HT-29 (cell line): ENCODE measurements at regions not wholly inside any gene's neighbourhood (a gene's known extent, or its start where the extent isn't known, plus 50 kb on each side); places are given as distances from the start of the nearest gene placed in this dataset.
"Not testable (repeated sequence)": the region's sequence is repeated elsewhere in the genome, so short reads cannot be mapped to it uniquely, and the experiment has no call there.

Experiments
- DNase-seq: peaks from one replicate; pipeline ENCODE4 v3.0.0-alpha.2; 2015; ENCODE audit warnings: low spot score

- DNase-seq = no peak
Observed at GRCh38 chr5:54822324-54822687, 163.1 kb downstream of the ESM1 start.

DNA sequence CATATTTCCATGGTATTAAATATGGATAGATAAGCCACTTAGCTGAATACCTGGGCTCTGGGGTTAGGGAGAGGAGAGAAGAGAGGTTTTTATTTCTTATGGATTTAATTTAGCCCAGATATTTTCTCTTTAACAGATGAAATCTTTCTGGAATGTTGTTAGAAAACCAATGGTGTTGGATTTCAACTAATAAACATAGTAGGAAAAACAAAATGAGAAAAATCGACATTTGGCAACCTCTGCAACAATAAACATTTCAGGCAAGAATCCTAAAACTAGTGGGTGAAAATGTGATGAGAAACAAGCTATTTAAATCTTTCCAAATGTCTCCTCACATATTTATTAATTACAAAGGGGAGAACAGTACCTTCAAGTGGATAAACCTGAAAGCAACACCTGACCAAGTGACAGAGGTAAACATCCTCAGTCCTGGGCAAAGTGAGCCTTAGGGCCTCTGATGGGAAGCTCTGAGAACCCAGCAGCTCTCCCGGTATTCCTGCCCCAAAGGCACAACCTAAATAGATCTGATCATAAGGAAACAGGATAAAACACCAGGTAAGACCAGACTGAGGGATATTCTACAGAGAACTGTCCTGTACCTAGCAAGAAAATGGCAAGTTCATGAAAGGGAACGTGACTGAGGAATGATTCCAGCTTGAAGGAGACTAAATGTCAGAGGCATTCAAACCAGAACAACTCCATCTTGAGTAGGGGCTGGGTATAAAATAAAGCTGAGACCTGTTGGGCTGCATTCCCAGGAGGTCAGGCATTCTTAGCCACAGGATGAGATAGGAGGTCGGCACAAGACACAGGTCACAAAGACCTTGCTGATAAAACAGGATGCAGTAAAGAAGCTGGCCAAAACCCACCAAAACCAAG lies 163.7 kb downstream of the ESM1 start:
- DNase-seq = no peak

- DNase-seq = no peak
Observed at GRCh38 chr5:54820346-54821134, 164.9 kb downstream of the ESM1 start.

DNA sequence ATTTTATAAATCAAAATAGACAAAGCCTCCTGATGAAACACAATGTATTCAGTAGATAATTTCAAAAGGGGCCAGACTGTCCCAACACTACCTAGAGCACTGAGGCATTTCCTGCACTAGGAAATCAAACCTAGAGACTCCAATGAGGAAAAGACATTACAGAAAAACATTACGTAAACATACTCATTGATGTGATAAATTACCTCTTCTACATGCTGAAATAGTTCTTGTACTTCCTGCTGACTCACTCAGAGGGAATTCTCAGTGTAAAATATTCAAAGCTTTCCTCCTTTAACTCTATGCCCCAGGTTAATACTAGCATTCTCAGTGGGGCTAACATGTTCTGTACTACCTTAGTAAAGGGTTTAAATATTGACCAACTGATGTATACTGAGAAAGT lies 178.0 kb downstream of the ESM1 start:
- peak; percentile 46 for DNase-seq

DNA sequence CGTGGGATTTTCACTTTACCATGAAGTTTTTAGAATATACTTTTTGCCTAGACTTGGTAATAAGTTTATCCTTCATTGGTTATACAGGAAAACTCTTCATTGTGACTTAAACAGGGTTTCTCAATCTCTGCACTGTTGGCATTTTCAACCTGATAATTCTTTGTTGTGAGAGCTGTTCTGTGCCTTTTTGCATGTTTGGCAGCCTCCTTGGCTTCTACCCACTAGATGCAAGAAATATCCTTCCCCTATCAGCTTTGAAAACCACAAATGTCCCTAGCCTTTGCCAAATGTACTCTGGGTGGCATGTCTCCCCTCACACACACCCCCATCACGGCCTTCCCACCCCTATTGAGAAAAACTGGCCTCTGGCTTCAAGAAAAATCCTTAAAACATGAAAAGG lies 180.9 kb downstream of the ESM1 start:
- DNase-seq = no peak

DNA sequence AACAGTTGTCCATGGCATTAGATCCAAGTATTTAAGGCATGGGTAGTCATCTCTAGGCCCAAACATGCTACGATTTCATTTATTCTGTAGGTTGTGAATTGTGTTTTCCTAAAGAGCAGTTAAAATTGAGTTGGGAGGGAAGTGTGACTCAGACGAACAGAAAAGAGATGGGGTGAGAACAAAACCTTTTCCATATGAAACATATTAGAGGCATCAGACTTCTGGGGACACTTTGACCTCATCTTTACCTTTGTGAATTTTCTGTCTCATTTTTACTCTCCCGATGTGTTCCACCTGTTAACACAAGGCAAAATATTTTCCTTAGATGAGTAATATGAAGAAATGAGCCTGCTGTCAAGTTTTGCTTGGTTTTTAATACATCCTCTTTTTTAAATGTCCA lies 181.3 kb downstream of the ESM1 start:
- no peak for DNase-seq

DNA sequence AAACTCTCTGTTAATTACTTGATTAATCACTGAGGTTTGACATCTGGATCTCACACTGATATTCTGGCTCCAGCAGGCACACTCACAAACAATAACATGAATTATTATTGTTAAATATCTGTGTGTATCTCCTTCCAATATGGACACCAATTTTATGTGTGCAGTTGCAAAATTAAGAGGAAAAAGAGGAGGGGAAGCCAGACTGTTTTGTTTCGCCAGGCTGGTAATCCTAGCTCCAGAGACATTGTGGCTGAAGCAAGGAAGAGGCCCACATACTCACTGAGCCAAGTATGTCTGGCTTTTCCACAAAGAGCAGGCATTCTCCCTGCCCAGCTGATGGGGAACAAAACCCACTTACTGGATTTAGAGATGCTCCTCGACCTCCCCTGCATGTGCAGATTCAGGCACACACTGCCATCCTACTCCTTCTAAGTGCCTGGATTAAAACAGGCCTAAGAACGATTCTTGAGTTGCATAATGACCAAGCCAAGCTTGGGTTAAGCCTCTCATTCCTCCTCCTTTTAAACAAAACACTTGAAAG lies 181.9 kb downstream of the ESM1 start:
- no peak for DNase-seq

DNA sequence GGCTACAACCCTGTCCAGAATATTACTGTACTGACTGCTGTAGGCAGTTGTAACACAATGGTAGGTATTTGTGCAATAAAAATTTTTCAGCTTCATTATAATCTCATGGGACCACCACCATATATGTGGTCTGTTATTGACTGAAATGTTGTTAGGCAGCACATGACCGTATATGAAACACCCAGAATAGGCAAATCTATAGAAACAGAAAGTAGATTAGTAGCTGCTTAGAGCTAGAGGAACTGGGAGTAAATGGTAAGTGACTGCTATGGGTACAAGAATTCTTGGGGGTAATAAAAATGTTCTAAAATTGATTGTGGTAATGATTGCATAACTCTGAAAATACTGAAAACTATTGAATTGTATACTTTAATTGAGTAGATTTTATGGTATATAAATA lies 185.7 kb downstream of the ESM1 start:
- no peak for DNase-seq

DNA sequence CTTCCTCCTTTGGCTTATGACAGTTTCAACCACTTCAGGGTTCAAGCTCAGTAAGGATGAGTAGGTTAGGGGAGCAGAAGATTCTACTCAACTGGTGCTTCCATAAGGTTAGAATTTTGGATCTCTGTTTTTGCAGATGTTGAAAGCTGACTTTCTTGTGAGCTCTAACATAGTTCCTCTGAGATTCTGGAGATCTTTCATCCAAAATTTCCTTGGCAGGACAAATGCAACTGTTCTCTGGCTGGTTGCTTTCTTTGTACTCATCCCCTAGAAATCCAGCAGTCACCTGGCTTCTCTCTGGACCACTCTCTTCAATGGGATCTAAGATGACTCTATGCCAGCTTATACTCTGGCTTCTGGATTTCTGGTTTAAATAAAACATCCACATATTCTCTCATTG lies 189.6 kb downstream of the ESM1 start:
- no peak for DNase-seq

DNA sequence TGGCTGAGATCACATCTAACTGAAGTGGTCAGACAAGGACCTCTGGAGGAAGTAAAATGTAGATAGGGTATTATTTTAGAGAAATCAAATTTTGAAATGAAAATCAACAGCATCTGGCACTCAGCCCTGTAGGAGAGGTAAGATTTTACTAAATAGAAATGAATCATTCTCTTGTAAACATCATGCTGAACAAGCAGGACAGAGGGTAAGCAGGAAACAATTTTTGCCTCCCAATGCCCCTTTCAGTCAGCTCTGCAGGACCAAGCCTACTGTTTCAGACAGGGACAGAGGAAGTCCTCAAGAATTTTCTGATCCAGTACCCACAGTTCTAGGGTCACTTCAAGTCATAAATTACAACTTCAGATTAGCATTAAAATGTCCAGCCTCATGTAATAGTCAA lies 190.1 kb downstream of the ESM1 start:
- no peak for DNase-seq

- no peak for DNase-seq
Observed at GRCh38 chr5:54794135-54794975, 191.0 kb downstream of the ESM1 start.

GRCh38 chr5:54793468-54794134 lies 191.8 kb downstream of the ESM1 start:
- no peak for DNase-seq

DNA sequence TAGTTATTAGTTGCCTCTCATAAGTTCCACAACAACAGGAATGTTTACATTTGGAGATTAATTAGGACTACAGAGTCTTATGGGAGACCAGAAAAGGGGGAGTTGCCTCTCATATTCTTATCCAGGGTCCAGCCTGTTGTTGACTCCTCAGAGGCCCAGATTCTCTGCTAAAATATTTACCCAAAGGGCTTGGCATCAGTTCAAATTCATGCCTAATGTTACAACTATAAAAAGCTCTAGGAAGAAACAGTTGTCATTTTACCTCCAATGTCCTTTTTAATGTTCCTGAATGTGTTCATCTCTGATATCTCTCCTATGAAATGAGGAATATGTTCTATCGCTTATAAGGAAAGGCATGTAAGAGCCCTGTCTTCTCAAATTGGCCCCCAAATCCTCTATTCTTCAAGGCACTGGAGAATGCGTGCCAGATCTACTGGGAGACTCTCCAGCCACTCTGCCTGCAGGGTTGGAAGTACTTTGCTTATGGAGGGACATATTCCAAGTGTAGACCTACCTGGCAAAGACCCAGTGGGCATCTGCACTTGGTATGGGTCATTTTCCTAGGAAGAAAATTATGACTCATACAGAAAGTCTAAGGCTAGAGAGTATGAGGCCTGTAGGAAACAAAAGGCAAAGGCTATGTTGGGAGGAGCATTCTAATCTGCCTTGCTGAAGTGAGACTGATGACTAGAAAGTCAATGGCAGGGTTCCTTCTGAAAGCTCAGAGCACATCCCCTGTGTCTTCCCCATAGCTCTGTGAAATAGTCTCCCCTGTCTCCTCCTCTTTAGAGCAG lies 192.6 kb downstream of the ESM1 start:
- DNase-seq = no peak

DNA sequence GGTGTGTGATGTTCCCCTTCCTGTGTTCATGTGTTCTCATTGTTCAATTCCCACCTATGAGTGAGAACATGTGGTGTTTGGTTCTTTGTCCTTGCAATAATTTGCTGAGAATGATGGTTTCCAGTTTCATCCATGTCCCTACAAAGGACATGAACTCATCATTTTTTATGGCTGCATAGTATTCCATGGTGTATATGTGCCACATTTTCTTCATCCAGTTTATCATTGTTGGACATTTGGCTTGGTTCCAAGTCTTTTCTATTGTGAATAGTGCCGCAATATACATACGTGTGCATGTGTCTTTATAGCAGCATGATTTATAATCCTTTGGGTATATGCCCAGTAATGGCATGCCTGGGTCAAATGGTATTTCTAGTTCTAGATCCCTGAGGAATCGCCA lies 197.5 kb downstream of the ESM1 start:
- not testable (repeated sequence) for DNase-seq

- no peak for DNase-seq
Observed at GRCh38 chr5:54785729-54786591, 199.4 kb downstream of the ESM1 start.

- no peak for DNase-seq
Observed at GRCh38 chr5:54778783-54779182, 206.6 kb downstream of the ESM1 start.

DNA sequence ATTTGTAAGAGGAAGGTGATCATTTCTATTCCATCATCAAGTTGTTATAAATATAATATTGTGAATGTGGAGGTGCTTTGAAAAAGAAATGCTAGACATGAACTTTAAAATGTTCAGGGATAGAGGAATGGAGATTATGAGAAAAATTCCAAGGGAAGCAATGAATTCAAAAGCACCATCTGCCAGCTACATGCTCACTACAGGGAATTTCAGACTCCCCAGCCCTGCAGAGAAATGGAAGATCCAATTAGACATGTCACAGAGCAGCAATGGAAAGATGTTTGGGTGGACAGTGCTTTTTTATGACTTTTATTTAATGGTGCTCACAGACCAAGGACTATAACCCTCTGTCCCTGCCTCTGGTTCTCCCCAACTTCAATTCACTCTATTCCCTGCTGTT lies 209.7 kb downstream of the ESM1 start:
- DNase-seq = no peak

DNA sequence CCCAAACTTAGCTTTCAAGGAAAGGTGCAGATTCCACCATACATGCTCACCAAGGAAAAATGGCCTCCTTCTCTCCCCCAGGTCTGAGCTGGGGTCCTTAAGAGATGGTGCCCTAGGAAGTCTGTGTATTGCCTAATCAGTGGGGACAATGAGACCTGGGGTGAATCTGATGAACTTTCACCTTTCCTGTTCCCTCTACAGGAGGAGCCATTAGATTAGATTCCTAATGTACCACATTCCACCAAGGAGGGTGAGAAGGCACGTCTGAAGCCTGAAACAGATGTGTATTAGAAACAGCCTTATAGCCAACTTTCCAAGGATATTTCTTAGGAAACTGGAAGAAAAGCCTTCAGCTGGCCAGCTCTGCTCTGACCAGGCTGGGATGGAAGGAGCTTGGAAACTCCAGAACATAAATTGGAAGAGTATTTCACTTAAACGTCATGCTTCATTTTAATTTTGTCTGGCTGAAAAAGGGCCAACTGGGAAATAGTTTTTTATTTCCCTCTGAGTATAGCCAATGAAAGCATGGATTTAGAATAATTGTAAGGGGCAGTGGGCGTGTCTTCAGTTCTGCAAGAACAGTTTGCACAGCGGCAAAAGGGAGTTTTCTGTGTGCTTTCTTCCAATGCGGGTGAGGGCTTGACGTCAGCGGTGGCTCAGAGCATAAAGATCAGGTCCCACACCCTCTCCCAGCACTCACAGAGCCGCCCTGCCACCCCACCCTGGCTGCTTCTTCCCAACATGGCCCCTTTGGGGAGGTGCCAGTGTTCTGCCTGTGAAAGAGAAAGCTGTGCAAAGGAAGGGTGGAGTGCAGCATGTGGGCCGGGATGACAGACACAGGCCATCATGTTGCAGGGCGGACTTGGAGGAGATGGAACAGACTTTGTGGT lies 210.9 kb downstream of the ESM1 start:
- DNase-seq = no peak
